Esophagus muscularis mucosa (tissue), 4 donors: ENCODE measurements at regions not wholly inside any gene's neighbourhood (a gene's known extent, or its start where the extent isn't known, plus 50 kb on each side); places are given as distances from the start of the nearest gene placed in this dataset.

Experiments used
- DNase-seq: peaks from one replicate; pipeline ENCODE4 v3.0.0-alpha.2; 2017; ENCODE audit errors: extremely low spot score
- H3K27ac ChIP-seq, 4 donors: fragments of 200-600 bp; sonication (generic); replicated peaks in 1 of 4; 1 replicate in 3 of 4; 2 replicates in 1 of 4; pipeline ENCODE4 v1.5.1; 2016 to 2019; ENCODE audit warnings: mild to moderate bottlenecking in 1 of 4
- H3K27me3 ChIP-seq, 4 donors: fragments of 200-600 bp; sonication (generic); one replicate each; pipeline versions ENCODE4 v1.5.1 to v1.6.0; 2016 to 2019
- H3K36me3 ChIP-seq, 4 donors: fragments of 200-600 bp; sonication (generic); one replicate each; pipeline ENCODE4 v1.5.1; 2016 to 2019
- H3K4me1 ChIP-seq, 4 donors: fragments of 200-600 bp; sonication (generic); one replicate each; pipeline ENCODE4 v1.5.1; 2016 to 2019
- H3K4me3 ChIP-seq, 4 donors: fragments of 200-600 bp; sonication (generic); 1 replicate in 2 of 4; 2 replicates in 2 of 4; pipeline ENCODE4 v1.5.1; 2016 to 2019; ENCODE audit warnings: mild to moderate bottlenecking in 4 of 4, moderate library complexity in 1 of 4
- H3K9me3 ChIP-seq, 4 donors: fragments of 200-600 bp; sonication (generic); 1 replicate in 3 of 4; 2 replicates in 1 of 4; pipeline ENCODE4 v1.5.1; 2016 to 2019
- CTCF ChIP-seq, 3 experiments: fragments of 200-600 bp in 2 of 3; fragments of 450-650 bp in 1 of 3; sonication (generic) in 2 of 3; IDR thresholded peaks; one replicate each; pipeline ENCODE4 v1.5.1; 2017 to 2019; ENCODE audit warnings: antibody characterized with exemption in 3 of 3, mild to moderate bottlenecking in 2 of 3, moderate library complexity in 1 of 3
- EP300 ChIP-seq: sonication (generic); formaldehyde crosslinking; IDR thresholded peaks from one replicate; pipeline ENCODE4 v1.6.1; 2017; ENCODE audit warnings: antibody characterized with exemption
- POLR2A ChIP-seq: fragments of 450-650 bp; IDR thresholded peaks from one replicate; pipeline ENCODE4 v1.6.1; 2017; ENCODE audit warnings: antibody characterized with exemption, moderate library complexity, mild to moderate bottlenecking, low read depth
- POLR2AphosphoS5 ChIP-seq, 2 donors: sonication (generic); formaldehyde crosslinking; IDR thresholded peaks; one replicate each; pipeline ENCODE4 v1.6.1; 2017; ENCODE audit warnings: antibody characterized with exemption in 2 of 2
- WGBS: methylation state at CpG from one replicate; pipeline ENCODE4 v1.1.5; 2018; 5-methylcytosine and 5-hydroxymethylcytosine counted together
- intact Hi-C: fragments of 100-400 bp; cut with DNase I; formaldehyde crosslinking; loops from one replicate; pipeline ENCODE4 v1.15.1; 2023

- Histone ChIP-seq H3K36me3 (no peaks in the 10 kb centered on the region), H3K27me3 (no peaks in the 10 kb centered on the region), H3K4me3 (no peak overlapping the region), H3K27ac (no peak overlapping the region), H3K9me3 (no peaks in the 10 kb centered on the region), H3K4me1 (no peaks in the 10 kb centered on the region)
- intact Hi-C loops, result no loop called here
- WGBS, result 80% methylated on average over 3 of the region's 3 CpGs
- TF ChIP-seq CTCF (IDR thresholded peaks at IDR 0.05) (no peak), EP300 (no peak), POLR2A (no peak), POLR2AphosphoS5 (IDR thresholded peaks at IDR 0.05) (no peak)
- DNase-seq, result no peak
Measured at GRCh38 chr3:117346901-117347300, 637.3 kb downstream of the TUSC7 start.

DNA sequence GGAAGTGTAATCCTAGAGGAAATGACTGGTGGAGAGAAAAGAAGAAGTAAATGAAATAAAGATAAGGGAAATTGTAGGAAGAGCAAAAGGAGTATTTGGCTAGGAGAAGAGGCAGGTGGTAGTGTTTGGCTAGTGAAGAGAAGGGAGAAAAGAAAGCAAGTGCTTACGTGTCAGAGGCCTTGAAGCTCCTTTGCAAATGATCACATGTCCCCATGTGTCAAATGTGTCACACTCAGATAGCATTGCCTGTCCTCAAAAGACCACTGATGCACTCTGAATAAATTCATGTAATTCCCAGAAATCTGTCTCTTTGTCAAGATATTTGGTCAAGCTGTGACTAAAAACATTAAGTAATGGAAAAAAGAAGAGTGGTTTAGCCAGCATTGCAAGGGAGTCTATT is 639.3 kb downstream of the TUSC7 start:
- no peaks in the 10 kb centered on the region for H3K4me1 ChIP-seq
- no peaks in the 10 kb centered on the region for H3K27me3 ChIP-seq
- no peak overlapping the region for H3K27ac ChIP-seq
- H3K36me3 ChIP-seq, result no peaks in the 10 kb centered on the region
- 88% methylated on average over 1 of the region's 1 CpG for whole genome bisulfite sequencing
- no peak overlapping the region for H3K4me3 ChIP-seq
- DNase-seq, result no peak
- intact Hi-C loops, result no loop called here
- H3K9me3 ChIP-seq, result no peaks in the 10 kb centered on the region
- TF ChIP-seq CTCF (IDR thresholded peaks at IDR 0.05) (no peak), POLR2AphosphoS5 (IDR thresholded peaks at IDR 0.05) (no peak), POLR2A (no peak)

- no peaks in the 10 kb centered on the region for H3K9me3 ChIP-seq
- H3K27me3 ChIP-seq, result no peaks in the 10 kb centered on the region
- WGBS, result 87% methylated on average over 1 of the region's 1 CpG
- H3K4me3 ChIP-seq, result no peak overlapping the region
- no peak overlapping the region for H3K27ac ChIP-seq
- H3K4me1 ChIP-seq, result no peaks in the 10 kb centered on the region
- intact Hi-C loops, result no loop called here
- TF ChIP-seq POLR2AphosphoS5 (IDR thresholded peaks at IDR 0.05) (no peak), EP300 (no peak), CTCF (IDR thresholded peaks at IDR 0.05) (no peak), POLR2A (no peak)
- H3K36me3 ChIP-seq, result no peaks in the 10 kb centered on the region
- no peak for DNase-seq
Measured at GRCh38 chr3:117349566-117349965, 640.0 kb downstream of the TUSC7 start.

- no peak for TF ChIP-seq POLR2A
- TF ChIP-seq POLR2AphosphoS5 (IDR thresholded peaks at IDR 0.05), result no peak
- TF ChIP-seq CTCF (IDR thresholded peaks at IDR 0.05), result no peak
- TF ChIP-seq EP300, result no peak
- intact Hi-C loops, result loop anchor here (10.0 kb wide), 2 partner anchors 336 to 486 kb away; no protein-coding TSS in a partner anchor
- H3K27me3 ChIP-seq, result no peaks in the 10 kb centered on the region
- whole genome bisulfite sequencing, result 47% methylated on average over 3 of the region's 3 CpGs
- H3K4me3 ChIP-seq, result no peak overlapping the region
- H3K4me1 ChIP-seq, result no peaks in the 10 kb centered on the region
- no peak for DNase-seq
- H3K9me3 ChIP-seq, result no peaks in the 10 kb centered on the region
- H3K27ac ChIP-seq, result no peak overlapping the region
- H3K36me3 ChIP-seq, result no peaks in the 10 kb centered on the region
Measured at GRCh38 chr3:117350371-117350770, 640.8 kb downstream of the TUSC7 start.

DNA sequence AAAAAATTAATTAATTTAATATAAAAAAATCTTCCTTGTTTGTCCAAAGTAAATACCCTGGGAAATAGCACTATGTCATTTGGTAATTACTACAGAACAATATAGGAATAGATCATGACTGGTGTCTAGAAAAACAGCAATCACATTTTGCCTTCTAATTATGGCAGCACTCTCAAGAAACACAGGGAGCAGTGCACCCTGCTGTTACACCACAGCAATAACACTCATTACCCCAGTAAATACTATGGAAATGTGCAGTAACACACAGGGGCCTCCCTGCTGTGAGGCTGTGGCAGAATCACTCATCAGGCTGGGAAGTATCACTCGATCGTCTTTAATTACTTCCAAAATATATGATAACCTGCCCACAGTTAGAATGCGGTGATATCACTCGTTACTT is 646.0 kb downstream of the TUSC7 start:
- H3K27ac ChIP-seq, result no peak overlapping the region
- no peak for DNase-seq
- no peaks in the 10 kb centered on the region for H3K27me3 ChIP-seq
- peak in 2 of 3 experiments; percentile 15 to 31 for TF ChIP-seq CTCF (IDR thresholded peaks at IDR 0.05)
- no peak for TF ChIP-seq POLR2A
- no peak for TF ChIP-seq POLR2AphosphoS5 (IDR thresholded peaks at IDR 0.05)
- no peak for TF ChIP-seq EP300
- WGBS, result 75% methylated on average over 4 of the region's 4 CpGs
- H3K4me3 ChIP-seq, result no peak overlapping the region
- intact Hi-C loops, result loop anchor here (10.0 kb wide), 2 partner anchors 341 to 491 kb away; no protein-coding TSS in a partner anchor
- no peaks in the 10 kb centered on the region for H3K4me1 ChIP-seq
- no peaks in the 10 kb centered on the region for H3K36me3 ChIP-seq
- no peaks in the 10 kb centered on the region for H3K9me3 ChIP-seq
